SK-N-SH (cell line): ENCODE measurements at regions not wholly inside any gene's neighbourhood (a gene's known extent, or its start where the extent isn't known, plus 50 kb on each side); places are given as distances from the start of the nearest gene placed in this dataset.

Source experiments
- CTCF ChIA-PET: fragments of 300-600, 350-600 bp; formaldehyde crosslinking; extraction: SDS; loops from one replicate; lab custom pipeline; 2021; lab: Yijun Ruan, JAX
- POLR2A ChIA-PET: fragments of 350-600 bp; sonication (Branson Sonifier 250); formaldehyde crosslinking; extraction: SDS; loops from one replicate; lab custom pipeline; 2020; ENCODE audit warnings: antibody characterized with exemption, inconsistent platforms; lab: Yijun Ruan, JAX
- DNase-seq: peaks from one replicate; pipeline ENCODE4 v3.0.0; 2012
- H2AFZ ChIP-seq: fragments of 200-600 bp; sonication (generic); 2 replicates; pipeline ENCODE4 v1.8.1; 2016; ENCODE audit warnings: antibody characterized with exemption, mild to moderate bottlenecking, low read depth
- H3F3A ChIP-seq: fragments of 200-600 bp; sonication (generic); replicated peaks from 2 replicates; pipeline ENCODE3; 2016; ENCODE audit warnings: antibody characterized with exemption, mild to moderate bottlenecking; ENCODE audit not compliant: insufficient read depth
- H3K27ac ChIP-seq, 2 experiments: fragments of 200-500 bp in 1 of 2; fragments of 200-600 bp in 1 of 2; sonication (Bioruptor generic) in 1 of 2; sonication (generic), shearing (Covaris generic) in 1 of 2; 2 replicates each; pipeline versions ENCODE4 v1.5.1 to v1.6.1; 2014 to 2016; ENCODE audit warnings: low read depth in 2 of 2, inconsistent platforms in 1 of 2, low read length in 1 of 2, mild to moderate bottlenecking in 1 of 2, mixed read lengths in 1 of 2
- H3K27me3 ChIP-seq: fragments of 200-600 bp; sonication (generic), shearing (Covaris generic); 2 replicates; pipeline ENCODE4 v1.6.1; 2016; ENCODE audit warnings: mixed run types; ENCODE audit not compliant: insufficient read depth
- H3K36me3 ChIP-seq, 2 experiments: fragments of 200-500 bp in 1 of 2; fragments of 200-600 bp in 1 of 2; sonication (Bioruptor generic) in 1 of 2; sonication (generic) in 1 of 2; replicated peaks in 1 of 2; 2 replicates each; pipeline versions ENCODE3 to v1.5.1; 2014 to 2016; ENCODE audit warnings: low read length in 1 of 2, mild to moderate bottlenecking in 1 of 2; ENCODE audit not compliant: insufficient read depth in 2 of 2, control insufficient read depth in 1 of 2
- H3K4me1 ChIP-seq, 2 experiments: fragments of 200-500 bp in 1 of 2; fragments of 200-600 bp in 1 of 2; sonication (Bioruptor generic) in 1 of 2; sonication (generic), shearing (Covaris generic) in 1 of 2; 2 replicates each; pipeline versions ENCODE4 v1.5.1 to v1.6.1; 2014 to 2016; ENCODE audit warnings: low read depth in 1 of 2, low read length in 1 of 2, mixed run types in 1 of 2; ENCODE audit not compliant: insufficient read depth in 2 of 2, control insufficient read depth in 1 of 2
- H3K4me2 ChIP-seq: fragments of 200-600 bp; sonication (generic), shearing (Covaris generic); 2 replicates; pipeline ENCODE4 v1.6.1; 2017; ENCODE audit warnings: mixed run types
- H3K4me3 ChIP-seq, 2 experiments: fragments of 200-500 bp in 1 of 2; fragments of 200-600 bp in 1 of 2; sonication (Bioruptor generic) in 1 of 2; sonication (generic), shearing (Covaris generic) in 1 of 2; 2 replicates each; pipeline versions ENCODE4 v1.5.1 to v1.8.1; 2014 to 2016; ENCODE audit warnings: low read depth in 2 of 2, inconsistent platforms in 1 of 2, low read length in 1 of 2, mild to moderate bottlenecking in 1 of 2, mixed read lengths in 1 of 2, moderate library complexity in 1 of 2
- H3K79me2 ChIP-seq: fragments of 200-600 bp; sonication (generic); 2 replicates; pipeline ENCODE4 v1.8.1; 2017; ENCODE audit warnings: mild to moderate bottlenecking; ENCODE audit not compliant: insufficient read depth
- H3K9ac ChIP-seq: fragments of 200-600 bp; sonication (generic); 2 replicates; pipeline ENCODE4 v1.6.1; 2017; ENCODE audit warnings: mixed run types
- H3K9me2 ChIP-seq: fragments of 200-600 bp; sonication (generic); 2 replicates; pipeline ENCODE4 v1.6.1; 2017; ENCODE audit warnings: mixed run types
- H3K9me3 ChIP-seq: fragments of 200-600 bp; sonication (generic); 2 replicates; pipeline ENCODE4 v1.6.1; 2017; ENCODE audit warnings: mixed run types, mild to moderate bottlenecking, moderate library complexity
- H4K20me1 ChIP-seq: fragments of 200-600 bp; sonication (generic); 2 replicates; pipeline ENCODE4 v1.6.1; 2017; ENCODE audit warnings: mild to moderate bottlenecking, mixed run types; ENCODE audit not compliant: insufficient read depth
- EZH2phosphoT487 ChIP-seq: fragments of 200-600 bp; sonication (generic); IDR thresholded peaks from 2 replicates; pipeline ENCODE4 v1.6.1; 2017; ENCODE audit warnings: low read depth, mixed run types, mild to moderate bottlenecking, antibody characterized with exemption, moderate library complexity, borderline replicate concordance
- FOXJ3 ChIP-seq: sonication (generic); formaldehyde crosslinking; IDR thresholded peaks from 2 replicates; pipeline ENCODE4 v1.5.1; 2020; ENCODE audit warnings: mild to moderate bottlenecking, missing genetic modification reagents
- MEF2A ChIP-seq: IDR thresholded peaks from 2 replicates; pipeline ENCODE4 v1.4.0; 2012; ENCODE audit warnings: low read depth, borderline replicate concordance
- MXI1 ChIP-seq: IDR thresholded peaks from 2 replicates; pipeline ENCODE4 v1.6.1; 2012; ENCODE audit warnings: mild to moderate bottlenecking, low read depth, low read length, improper control_type of control experiment
- NRF1 ChIP-seq: IDR thresholded peaks from 2 replicates; pipeline ENCODE4 v1.6.1; 2012; ENCODE audit warnings: low read depth, mild to moderate bottlenecking, low read length
- POLR2AphosphoS5 ChIP-seq: IDR thresholded peaks from 2 replicates; pipeline ENCODE4 v1.6.1; 2012; ENCODE audit warnings: low read depth, low read length
- RFX5 ChIP-seq: IDR thresholded peaks from 2 replicates; pipeline ENCODE4 v1.6.1; 2012; ENCODE audit warnings: mild to moderate bottlenecking, improper control_type of control experiment, low read length
- TAF1 ChIP-seq: IDR thresholded peaks from 2 replicates; pipeline ENCODE4 v1.6.1; 2012; ENCODE audit warnings: low read depth, mild to moderate bottlenecking, low read length, moderate library complexity, borderline replicate concordance
- USF1 ChIP-seq: IDR thresholded peaks from 2 replicates; pipeline ENCODE4 v1.4.0; 2012; ENCODE audit warnings: low read depth, borderline replicate concordance
- WGBS: methylation state at CpG from one replicate; pipeline ENCODE4 v1.1.6; 2017; ENCODE audit warnings: low lambda C conversion rate; 5-methylcytosine and 5-hydroxymethylcytosine counted together
- TF ChIP-seq, protein P1 (sequence below): IDR thresholded peaks from 2 replicates; pipeline ENCODE4 v1.4.0; 2012; ENCODE audit warnings: low read depth, borderline replicate concordance
- TF ChIP-seq, protein P2 (sequence below): fragments of 150-350 bp; IDR thresholded peaks from 2 replicates; pipeline ENCODE4 v1.6.1; 2017; ENCODE audit warnings: antibody characterized with exemption, low read length, low read depth, borderline replicate concordance

- Histone ChIP-seq H3F3A (no peaks in the 10 kb centered on the region), H2AFZ (no peak overlapping the region), H3K4me2 (no peak overlapping the region), H4K20me1 (no peaks in the 10 kb centered on the region), H3K4me3 (no peak overlapping the region), H3K9ac (no peak overlapping the region), H3K36me3 (no peaks in the 10 kb centered on the region), H3K4me1 (peaks cover 0 to 6% of the 10 kb centered on the region in 2 experiments; a peak in 1 of 4 replicates), H3K27ac (no peak overlapping the region), H3K79me2 (no peaks in the 10 kb centered on the region), H3K9me3 (no peaks in the 10 kb centered on the region), H3K27me3 (no peaks in the 10 kb centered on the region), H3K9me2 (no peaks in the 10 kb centered on the region)
- WGBS = 39% methylated on average over 10 of the region's 11 CpGs
- CTCF ChIA-PET = no interaction called here
- DNase-seq = no peak
- POLR2A ChIA-PET = no interaction called here
- TF ChIP-seq MXI1 (no peak), POLR2AphosphoS5 (no peak), USF1 (no peak)
- TF ChIP-seq, protein P1, sequence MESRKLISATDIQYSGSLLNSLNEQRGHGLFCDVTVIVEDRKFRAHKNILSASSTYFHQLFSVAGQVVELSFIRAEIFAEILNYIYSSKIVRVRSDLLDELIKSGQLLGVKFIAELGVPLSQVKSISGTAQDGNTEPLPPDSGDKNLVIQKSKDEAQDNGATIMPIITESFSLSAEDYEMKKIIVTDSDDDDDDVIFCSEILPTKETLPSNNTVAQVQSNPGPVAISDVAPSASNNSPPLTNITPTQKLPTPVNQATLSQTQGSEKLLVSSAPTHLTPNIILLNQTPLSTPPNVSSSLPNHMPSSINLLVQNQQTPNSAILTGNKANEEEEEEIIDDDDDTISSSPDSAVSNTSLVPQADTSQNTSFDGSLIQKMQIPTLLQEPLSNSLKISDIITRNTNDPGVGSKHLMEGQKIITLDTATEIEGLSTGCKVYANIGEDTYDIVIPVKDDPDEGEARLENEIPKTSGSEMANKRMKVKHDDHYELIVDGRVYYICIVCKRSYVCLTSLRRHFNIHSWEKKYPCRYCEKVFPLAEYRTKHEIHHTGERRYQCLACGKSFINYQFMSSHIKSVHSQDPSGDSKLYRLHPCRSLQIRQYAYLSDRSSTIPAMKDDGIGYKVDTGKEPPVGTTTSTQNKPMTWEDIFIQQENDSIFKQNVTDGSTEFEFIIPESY = no peak
- TF ChIP-seq, protein P2, sequence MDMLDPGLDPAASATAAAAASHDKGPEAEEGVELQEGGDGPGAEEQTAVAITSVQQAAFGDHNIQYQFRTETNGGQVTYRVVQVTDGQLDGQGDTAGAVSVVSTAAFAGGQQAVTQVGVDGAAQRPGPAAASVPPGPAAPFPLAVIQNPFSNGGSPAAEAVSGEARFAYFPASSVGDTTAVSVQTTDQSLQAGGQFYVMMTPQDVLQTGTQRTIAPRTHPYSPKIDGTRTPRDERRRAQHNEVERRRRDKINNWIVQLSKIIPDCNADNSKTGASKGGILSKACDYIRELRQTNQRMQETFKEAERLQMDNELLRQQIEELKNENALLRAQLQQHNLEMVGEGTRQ = no peak
Observed at GRCh38 chr12:131616738-131617137, 94.2 kb upstream of the SFSWAP start.

- no peak overlapping the region for H2AFZ ChIP-seq
- peaks cover 0 to 6% of the 10 kb centered on the region in 2 experiments; a peak in 1 of 4 replicates for H3K4me1 ChIP-seq
- WGBS = 54% methylated on average over 7 of the region's 15 CpGs
- no peak for DNase-seq
- no peaks in the 10 kb centered on the region for H3K27me3 ChIP-seq
- no peaks in the 10 kb centered on the region for H3K79me2 ChIP-seq
- H3K36me3 ChIP-seq = no peaks in the 10 kb centered on the region
- TF ChIP-seq EZH2phosphoT487 (no peak), NRF1 (no peak), RFX5 (no peak), MXI1 (no peak), TAF1 (no peak), USF1 (no peak), FOXJ3 (no peak), MEF2A (no peak)
- H3K4me3 ChIP-seq = no peak overlapping the region
- no peak overlapping the region for H3K27ac ChIP-seq
- H3F3A ChIP-seq = no peaks in the 10 kb centered on the region
- ChIA-PET CTCF (no interaction called here), POLR2A (no interaction called here)
- no peaks in the 10 kb centered on the region for H4K20me1 ChIP-seq
- no peak overlapping the region for H3K4me2 ChIP-seq
- no peaks in the 10 kb centered on the region for H3K9me3 ChIP-seq
- H3K9me2 ChIP-seq = no peaks in the 10 kb centered on the region
- no peak overlapping the region for H3K9ac ChIP-seq
Observed at GRCh38 chr12:131617179-131617578, 93.7 kb upstream of the SFSWAP start.
